Nephron progenitor cell (in vitro differentiated cells): ENCODE measurements at regions not wholly inside any gene's neighbourhood (a gene's known extent, or its start where the extent isn't known, plus 50 kb on each side); places are given as distances from the start of the nearest gene placed in this dataset.

Experiments used
- DNase-seq: peaks from one replicate; pipeline ENCODE4 v3.0.0; 2021
- H3K27ac Mint-ChIP-seq: 2 replicates; pipeline ENCODE4 v1.8.0; 2021; ENCODE audit warnings: mild to moderate bottlenecking, moderate library complexity, mixed read lengths
- H3K27me3 Mint-ChIP-seq: 2 replicates; pipeline ENCODE4 v1.8.0; 2021; ENCODE audit warnings: mild to moderate bottlenecking, low read depth, mixed read lengths; ENCODE audit not compliant: poor library complexity
- H3K36me3 Mint-ChIP-seq: 2 replicates; pipeline ENCODE4 v1.8.0; 2021; ENCODE audit warnings: low read depth, mixed read lengths
- H3K4me1 Mint-ChIP-seq: 2 replicates; pipeline ENCODE4 v1.8.0; 2021; ENCODE audit warnings: mixed read lengths
- H3K4me3 Mint-ChIP-seq: 2 replicates; pipeline ENCODE4 v1.8.0; 2021; ENCODE audit warnings: mild to moderate bottlenecking, moderate library complexity, mixed read lengths
- H3K9me3 Mint-ChIP-seq: 2 replicates; pipeline ENCODE4 v1.8.0; 2021; ENCODE audit warnings: mild to moderate bottlenecking, moderate library complexity, mixed read lengths
- TF ChIP-seq, protein P1 (sequence below): fragments of 200-600 bp; sonication (generic); IDR thresholded peaks from 2 replicates; pipeline ENCODE4 v1.5.0; 2021; ENCODE audit warnings: antibody characterized with exemption

DNA sequence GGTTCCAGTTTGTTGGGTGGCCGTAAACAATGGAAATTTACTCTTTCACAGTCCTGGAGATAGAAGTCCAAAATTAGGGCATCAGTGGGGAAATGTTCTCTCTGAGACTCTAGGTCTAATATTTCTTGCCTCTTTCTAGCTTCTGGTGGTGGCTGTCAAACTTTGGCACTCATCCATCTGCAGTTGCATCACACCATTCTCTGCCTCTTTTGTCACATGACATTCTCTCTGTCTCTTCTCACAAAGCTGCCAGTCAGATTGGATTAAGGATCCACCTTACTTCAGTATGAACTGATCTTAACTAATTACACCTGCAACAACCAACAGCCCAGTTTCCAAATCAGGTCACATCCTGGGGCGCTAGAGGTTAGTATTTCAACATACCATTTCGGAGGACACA lies 222.9 kb upstream of the FTMT start:
- no peaks in the 10 kb centered on the region for H3K36me3 Mint-ChIP-seq
- no peaks in the 10 kb centered on the region for H3K27me3 Mint-ChIP-seq
- peaks cover 20% of the 10 kb centered on the region for H3K4me1 Mint-ChIP-seq
- no peak overlapping the region for H3K4me3 Mint-ChIP-seq
- H3K9me3 Mint-ChIP-seq, result no peaks in the 10 kb centered on the region
- H3K27ac Mint-ChIP-seq, result no peak overlapping the region
- TF ChIP-seq, protein P1, sequence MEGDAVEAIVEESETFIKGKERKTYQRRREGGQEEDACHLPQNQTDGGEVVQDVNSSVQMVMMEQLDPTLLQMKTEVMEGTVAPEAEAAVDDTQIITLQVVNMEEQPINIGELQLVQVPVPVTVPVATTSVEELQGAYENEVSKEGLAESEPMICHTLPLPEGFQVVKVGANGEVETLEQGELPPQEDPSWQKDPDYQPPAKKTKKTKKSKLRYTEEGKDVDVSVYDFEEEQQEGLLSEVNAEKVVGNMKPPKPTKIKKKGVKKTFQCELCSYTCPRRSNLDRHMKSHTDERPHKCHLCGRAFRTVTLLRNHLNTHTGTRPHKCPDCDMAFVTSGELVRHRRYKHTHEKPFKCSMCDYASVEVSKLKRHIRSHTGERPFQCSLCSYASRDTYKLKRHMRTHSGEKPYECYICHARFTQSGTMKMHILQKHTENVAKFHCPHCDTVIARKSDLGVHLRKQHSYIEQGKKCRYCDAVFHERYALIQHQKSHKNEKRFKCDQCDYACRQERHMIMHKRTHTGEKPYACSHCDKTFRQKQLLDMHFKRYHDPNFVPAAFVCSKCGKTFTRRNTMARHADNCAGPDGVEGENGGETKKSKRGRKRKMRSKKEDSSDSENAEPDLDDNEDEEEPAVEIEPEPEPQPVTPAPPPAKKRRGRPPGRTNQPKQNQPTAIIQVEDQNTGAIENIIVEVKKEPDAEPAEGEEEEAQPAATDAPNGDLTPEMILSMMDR, result no peak
- DNase-seq, result no peak

DNA sequence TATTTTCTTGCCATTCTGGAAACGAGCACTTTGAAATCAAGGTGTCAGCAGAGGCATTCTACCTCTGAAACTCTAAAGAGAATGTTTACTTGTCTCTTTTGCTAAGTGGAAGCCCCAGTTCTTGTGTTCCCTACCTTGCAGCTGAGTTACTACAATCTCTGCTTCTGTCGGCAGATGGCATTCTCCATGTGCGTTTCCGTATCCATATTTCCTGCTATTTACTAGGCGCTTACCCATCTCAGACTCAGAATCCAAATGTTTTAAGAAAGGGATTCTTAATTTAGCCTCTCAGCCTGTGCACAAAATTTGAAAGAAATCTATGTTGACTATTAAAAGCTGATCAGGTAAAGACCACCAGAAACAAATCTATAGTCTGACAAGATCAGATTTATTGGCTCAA lies 221.3 kb upstream of the FTMT start:
- H3K27ac Mint-ChIP-seq, result peak overlapping the region; percentile 53
- TF ChIP-seq, protein P1, result no peak
- no peak for DNase-seq
- no peaks in the 10 kb centered on the region for H3K27me3 Mint-ChIP-seq
- no peaks in the 10 kb centered on the region for H3K36me3 Mint-ChIP-seq
- no peak overlapping the region for H3K4me3 Mint-ChIP-seq
- H3K9me3 Mint-ChIP-seq, result no peaks in the 10 kb centered on the region
- H3K4me1 Mint-ChIP-seq, result peaks cover 20% of the 10 kb centered on the region

GRCh38 chr5:121634946-121635345 lies 216.7 kb upstream of the FTMT start:
- DNase-seq, result no peak
- H3K9me3 Mint-ChIP-seq, result no peaks in the 10 kb centered on the region
- no peak overlapping the region for H3K27ac Mint-ChIP-seq
- peaks cover 3% of the 10 kb centered on the region for H3K27me3 Mint-ChIP-seq
- H3K4me3 Mint-ChIP-seq, result no peak overlapping the region
- H3K4me1 Mint-ChIP-seq, result peaks cover 19% of the 10 kb centered on the region
- no peaks in the 10 kb centered on the region for H3K36me3 Mint-ChIP-seq
- TF ChIP-seq, protein P1, result no peak

- peaks cover 3% of the 10 kb centered on the region for H3K27me3 Mint-ChIP-seq
- no peak for DNase-seq
- H3K9me3 Mint-ChIP-seq, result peaks cover 9% of the 10 kb centered on the region
Measured at GRCh38 chr5:121638126-121638525, 213.6 kb upstream of the FTMT start.

GRCh38 chr5:121640298-121640697 lies 211.4 kb upstream of the FTMT start:
- TF ChIP-seq, protein P1, result no peak
- Mint-ChIP-seq H3K4me3 (no peak overlapping the region), H3K9me3 (peaks cover 15% of the 10 kb centered on the region), H3K36me3 (no peaks in the 10 kb centered on the region), H3K27ac (no peak overlapping the region), H3K4me1 (no peaks in the 10 kb centered on the region), H3K27me3 (peaks cover 3% of the 10 kb centered on the region)
- DNase-seq, result no peak

More at GRCh38 chr5:121638126-121638525, 213.6 kb upstream of the FTMT start:
- Mint-ChIP-seq H3K4me3 (no peak overlapping the region), H3K4me1 (no peaks in the 10 kb centered on the region), H3K36me3 (no peaks in the 10 kb centered on the region), H3K27ac (no peak overlapping the region)
- TF ChIP-seq, protein P1, result no peak

DNA sequence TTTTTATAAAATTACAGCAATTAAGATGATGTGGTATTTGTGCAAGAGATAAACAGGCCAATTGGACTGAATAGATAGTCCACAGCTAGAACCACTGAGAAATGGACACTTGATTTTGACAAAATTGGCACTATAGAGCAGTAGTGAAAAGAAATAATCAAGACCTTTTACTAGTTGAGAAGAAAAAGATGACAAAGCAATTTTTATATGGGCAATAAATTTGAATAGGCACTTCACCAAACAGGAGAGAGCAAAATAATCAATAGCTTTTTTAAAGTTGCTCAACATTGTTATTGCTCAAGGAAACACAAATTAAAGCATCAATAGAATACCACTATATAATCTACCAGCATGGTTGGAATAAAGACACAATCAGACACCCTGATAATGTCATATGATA lies 193.5 kb upstream of the FTMT start:
- H3K4me1 Mint-ChIP-seq, result no peaks in the 10 kb centered on the region
- no peaks in the 10 kb centered on the region for H3K27me3 Mint-ChIP-seq
- DNase-seq, result no peak
- TF ChIP-seq, protein P1, result no peak
- no peak overlapping the region for H3K4me3 Mint-ChIP-seq
- H3K9me3 Mint-ChIP-seq, result peaks cover 16% of the 10 kb centered on the region
- H3K36me3 Mint-ChIP-seq, result no peaks in the 10 kb centered on the region
- no peak overlapping the region for H3K27ac Mint-ChIP-seq
